GM12801 (cell line): ENCODE measurements at regions not wholly inside any gene's neighbourhood (a gene's known extent, or its start where the extent isn't known, plus 50 kb on each side); places are given as distances from the start of the nearest gene placed in this dataset.

Source experiments
- TF ChIP-seq, protein P1 (sequence below): IDR thresholded peaks from one replicate; pipeline ENCODE4 v1.5.1; 2011; ENCODE audit warnings: control low read depth; ENCODE audit not compliant: insufficient read length; ENCODE audit errors: extremely low read depth

DNA sequence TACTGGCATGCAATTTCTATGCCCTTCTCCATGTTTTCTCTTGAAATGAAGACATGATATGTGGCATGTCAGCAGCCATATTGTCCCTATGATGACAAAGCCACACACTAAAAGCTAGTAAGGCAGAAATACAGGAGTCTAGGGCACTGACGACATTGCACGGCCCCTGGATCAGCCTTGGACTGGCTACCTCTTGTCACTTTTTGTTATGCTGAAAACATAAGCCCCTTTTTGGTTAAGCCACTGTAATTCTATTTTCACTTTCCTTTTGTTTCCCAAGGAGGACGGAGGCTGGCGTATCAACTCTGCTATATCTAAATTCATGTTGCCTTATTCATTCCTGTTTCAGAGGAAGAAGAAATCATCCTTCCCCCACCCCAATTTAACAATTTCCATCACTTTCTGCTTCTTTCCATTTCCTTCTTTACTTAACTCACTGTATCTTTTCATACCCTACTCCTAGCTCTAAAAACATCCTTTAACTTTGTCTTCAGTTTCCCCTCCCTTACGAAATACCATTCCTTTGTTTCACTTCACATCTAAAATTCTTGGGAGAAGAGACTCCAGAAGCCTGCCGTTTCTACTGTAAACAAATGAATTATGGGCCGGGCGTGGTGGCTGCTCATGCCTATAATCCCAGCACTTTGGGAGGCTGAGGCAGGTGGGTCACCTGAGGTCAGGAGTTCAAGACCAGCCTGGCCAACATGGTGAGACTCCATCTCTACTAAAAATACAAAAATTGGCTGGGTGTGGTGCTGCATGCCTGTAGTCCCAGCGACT is 364.1 kb downstream of the PCNX1 start:
- TF ChIP-seq, protein P1, sequence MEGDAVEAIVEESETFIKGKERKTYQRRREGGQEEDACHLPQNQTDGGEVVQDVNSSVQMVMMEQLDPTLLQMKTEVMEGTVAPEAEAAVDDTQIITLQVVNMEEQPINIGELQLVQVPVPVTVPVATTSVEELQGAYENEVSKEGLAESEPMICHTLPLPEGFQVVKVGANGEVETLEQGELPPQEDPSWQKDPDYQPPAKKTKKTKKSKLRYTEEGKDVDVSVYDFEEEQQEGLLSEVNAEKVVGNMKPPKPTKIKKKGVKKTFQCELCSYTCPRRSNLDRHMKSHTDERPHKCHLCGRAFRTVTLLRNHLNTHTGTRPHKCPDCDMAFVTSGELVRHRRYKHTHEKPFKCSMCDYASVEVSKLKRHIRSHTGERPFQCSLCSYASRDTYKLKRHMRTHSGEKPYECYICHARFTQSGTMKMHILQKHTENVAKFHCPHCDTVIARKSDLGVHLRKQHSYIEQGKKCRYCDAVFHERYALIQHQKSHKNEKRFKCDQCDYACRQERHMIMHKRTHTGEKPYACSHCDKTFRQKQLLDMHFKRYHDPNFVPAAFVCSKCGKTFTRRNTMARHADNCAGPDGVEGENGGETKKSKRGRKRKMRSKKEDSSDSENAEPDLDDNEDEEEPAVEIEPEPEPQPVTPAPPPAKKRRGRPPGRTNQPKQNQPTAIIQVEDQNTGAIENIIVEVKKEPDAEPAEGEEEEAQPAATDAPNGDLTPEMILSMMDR, result no peak

DNA sequence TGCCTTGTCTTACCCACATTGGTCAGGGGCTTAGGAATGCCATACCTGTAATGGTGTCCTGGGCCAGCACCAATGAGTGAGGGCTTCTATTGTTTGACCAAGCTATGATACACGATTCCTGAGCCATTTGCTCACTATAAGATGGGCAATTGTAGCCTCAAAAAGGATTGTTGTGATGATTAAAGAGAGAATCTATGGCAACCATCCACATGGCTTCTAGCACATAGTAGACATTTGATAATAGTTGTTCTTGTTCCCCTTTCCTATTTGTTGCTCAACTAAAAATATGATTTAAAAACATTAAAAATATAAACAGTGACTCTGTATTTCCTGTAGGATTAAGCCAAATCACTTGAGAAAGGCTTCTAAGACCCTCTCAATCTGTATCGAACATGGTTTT is 366.1 kb downstream of the PCNX1 start:
- TF ChIP-seq, protein P1, result no peak

DNA sequence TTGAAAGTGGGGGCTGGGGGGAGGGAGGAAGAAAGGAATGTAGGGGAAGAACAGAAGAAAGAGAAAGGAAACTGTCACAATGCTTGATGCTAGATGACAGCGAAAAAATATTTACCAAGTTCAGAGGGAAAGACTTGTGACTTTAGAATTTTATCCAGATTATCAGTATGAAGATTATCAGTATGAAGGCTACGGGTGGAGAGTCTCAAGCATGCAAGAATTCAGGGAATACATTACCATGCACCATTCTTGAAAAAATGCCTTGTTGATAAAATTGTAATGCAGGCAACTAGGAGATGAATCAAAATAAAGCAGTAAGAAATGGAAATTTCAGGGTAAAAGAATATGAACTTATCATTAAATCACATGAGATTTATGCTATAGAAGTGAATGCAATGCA is 376.8 kb downstream of the PCNX1 start:
- TF ChIP-seq, protein P1, result no peak

DNA sequence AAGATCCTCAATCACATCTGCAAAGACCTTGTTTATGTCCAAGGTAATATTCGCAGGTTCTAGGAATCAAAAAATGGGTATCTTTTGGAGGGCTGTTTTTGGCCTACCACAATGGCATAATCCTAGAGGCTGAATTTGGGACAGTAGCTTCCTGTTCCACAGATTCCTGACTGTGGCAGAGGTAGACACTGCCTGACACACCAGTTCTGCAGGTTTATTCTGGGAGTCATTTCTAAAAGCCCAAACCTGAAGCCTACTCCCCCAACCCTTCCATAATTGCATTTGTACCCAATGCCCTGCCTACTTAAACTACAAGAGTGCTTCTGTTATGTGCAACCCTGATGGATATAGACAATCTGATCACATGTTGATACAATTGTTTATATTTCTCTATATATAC is 378.9 kb downstream of the PCNX1 start:
- TF ChIP-seq, protein P1, result no peak

DNA sequence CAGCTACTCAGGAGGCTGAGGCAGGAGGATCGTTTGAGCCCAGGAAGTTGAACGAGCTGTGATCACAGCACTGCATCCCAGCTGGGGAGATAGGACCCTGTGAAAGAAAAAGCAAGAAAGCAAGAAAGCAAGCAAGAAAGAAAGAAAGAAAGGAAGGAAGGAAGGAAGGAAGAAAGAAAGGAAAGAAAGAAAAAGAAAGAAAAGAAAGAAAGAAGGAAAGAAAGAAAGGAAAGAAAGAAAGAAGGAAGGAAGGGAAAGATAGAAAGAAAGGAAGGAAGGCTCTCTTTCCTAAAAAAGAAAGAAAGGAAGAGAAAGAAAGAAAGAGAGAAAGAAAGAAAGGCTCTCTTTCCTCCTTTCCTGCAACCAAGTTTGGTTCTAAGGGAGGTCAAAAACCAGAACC is 380.3 kb downstream of the PCNX1 start:
- TF ChIP-seq, protein P1, result no peak

DNA sequence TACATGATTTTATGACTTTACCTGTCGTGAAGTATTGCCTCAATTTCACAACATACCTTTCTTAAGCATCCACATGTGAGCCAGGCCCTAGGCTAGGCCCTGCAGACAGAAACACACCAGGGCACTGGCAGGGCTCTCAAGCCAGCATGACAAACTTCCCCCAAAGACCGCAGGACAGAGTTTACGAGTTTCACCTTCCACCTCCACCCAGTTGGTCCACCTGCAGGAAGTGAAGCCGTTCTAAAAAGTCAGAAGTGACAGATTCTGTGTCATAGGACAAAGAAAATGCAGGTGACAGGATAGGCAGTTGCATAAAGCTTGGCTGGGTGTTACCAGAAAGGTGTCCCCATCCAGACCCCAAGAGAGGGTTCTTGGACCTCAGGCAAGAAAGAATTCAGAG is 382.3 kb downstream of the PCNX1 start:
- TF ChIP-seq, protein P1, result no peak

DNA sequence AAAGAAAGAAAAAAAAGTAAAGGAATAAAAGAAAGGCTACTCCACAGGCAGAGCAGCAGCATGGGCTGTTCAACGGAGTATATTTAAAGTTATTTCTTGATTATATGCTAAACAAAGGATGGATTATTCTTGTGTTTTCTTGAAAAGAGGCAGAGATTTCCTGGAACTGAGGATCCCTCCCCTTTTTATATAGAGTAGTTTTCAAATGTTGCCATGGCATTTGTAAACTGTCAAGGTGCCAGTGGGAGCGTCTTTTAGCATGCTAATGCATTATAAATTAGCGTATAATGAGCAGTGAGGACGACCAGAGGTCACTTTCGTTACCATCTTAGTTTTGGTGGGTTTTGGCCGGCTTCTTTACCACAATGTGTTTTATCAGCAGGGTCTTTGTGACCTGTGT is 383.0 kb downstream of the PCNX1 start:
- TF ChIP-seq, protein P1, result no peak
